Osteoblast (primary cell): ENCODE measurements at regions not wholly inside any gene's neighbourhood (a gene's known extent, or its start where the extent isn't known, plus 50 kb on each side); places are given as distances from the start of the nearest gene placed in this dataset.

ENCODE experiments used
- DNase-seq: peaks from one replicate; pipeline ENCODE4 v3.0.0; 2011; ENCODE audit warnings: low spot score, mixed read lengths; ENCODE audit not compliant: insufficient read length; ENCODE audit errors: missing footprints
- H2AFZ ChIP-seq: 2 replicates; pipeline ENCODE4 v1.6.0; 2011; ENCODE audit warnings: mild to moderate bottlenecking, low read length
- H3K27ac ChIP-seq: 2 replicates; pipeline ENCODE4 v1.5.1; 2011; ENCODE audit warnings: mild to moderate bottlenecking, low read depth, low read length, moderate library complexity
- H3K27me3 ChIP-seq: 2 replicates; pipeline ENCODE4 v1.6.0; 2012; ENCODE audit warnings: mild to moderate bottlenecking, control low read depth, inconsistent platforms, low read length, moderate library complexity; ENCODE audit not compliant: insufficient read depth
- H3K36me3 ChIP-seq: 2 replicates; pipeline ENCODE4 v1.5.1; 2011; ENCODE audit warnings: mild to moderate bottlenecking, low read length, control low read depth, moderate library complexity; ENCODE audit not compliant: insufficient read depth
- H3K4me1 ChIP-seq: 2 replicates; pipeline ENCODE4 v1.5.1; 2011; ENCODE audit warnings: mild to moderate bottlenecking, low read length, control low read depth, moderate library complexity; ENCODE audit not compliant: insufficient read depth
- H3K4me2 ChIP-seq: 2 replicates; pipeline ENCODE4 v1.6.0; 2011; ENCODE audit warnings: mild to moderate bottlenecking, low read length; ENCODE audit not compliant: insufficient read depth
- H3K4me3 ChIP-seq: fragments of 200-600 bp; sonication (generic); 3 replicates; pipeline ENCODE4 v1.5.1; 2012; ENCODE audit warnings: mild to moderate bottlenecking, low read length, inconsistent platforms; ENCODE audit not compliant: insufficient read depth
- H3K79me2 ChIP-seq: 2 replicates; pipeline ENCODE4 v1.6.0; 2012; ENCODE audit warnings: mild to moderate bottlenecking, low read length, control low read depth, inconsistent platforms; ENCODE audit not compliant: insufficient read depth
- H3K9me3 ChIP-seq: 2 replicates; pipeline ENCODE4 v1.5.1; 2011; ENCODE audit warnings: low read depth, low read length, control low read depth
- H4K20me1 ChIP-seq: 2 replicates; pipeline ENCODE4 v1.6.0; 2012; ENCODE audit warnings: mild to moderate bottlenecking, low read length, control low read depth; ENCODE audit not compliant: insufficient read depth
- CTCF ChIP-seq: IDR thresholded peaks from 2 replicates; pipeline ENCODE4 v1.5.1; 2011; ENCODE audit warnings: mild to moderate bottlenecking, low read depth, low read length, moderate library complexity; ENCODE audit errors: extremely low read depth

- Histone ChIP-seq H3K4me2 (no peak overlapping the region), H3K4me3 (no peak overlapping the region), H2AFZ (no peak overlapping the region), H3K36me3 (no peaks in the 10 kb centered on the region), H3K9me3 (no peaks in the 10 kb centered on the region), H3K27me3 (no peaks in the 10 kb centered on the region), H4K20me1 (no peaks in the 10 kb centered on the region), H3K4me1 (no peaks in the 10 kb centered on the region), H3K27ac (no peak overlapping the region), H3K79me2 (no peaks in the 10 kb centered on the region)
- no peak for DNase-seq
- no peak for TF ChIP-seq CTCF
Observed at GRCh38 chr14:48430805-48431204, 755.4 kb upstream of the MDGA2 start.

DNA sequence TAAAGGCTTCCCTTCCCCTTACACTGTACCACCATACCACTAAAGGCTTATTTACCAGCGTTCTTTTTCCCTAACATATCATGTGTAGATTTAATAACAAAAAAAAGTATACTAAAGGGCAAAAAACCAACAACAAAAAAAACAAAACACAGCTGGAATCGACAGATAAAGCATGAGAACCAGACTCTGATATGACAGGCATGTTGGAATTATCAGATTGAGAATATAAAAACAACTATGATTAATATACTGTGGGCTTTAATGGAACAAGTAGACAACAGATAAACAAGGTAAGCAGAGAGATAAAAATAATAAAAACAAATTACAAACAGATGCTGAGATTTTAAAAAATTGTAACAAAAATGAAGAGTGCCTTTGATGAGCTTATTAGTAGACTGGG is 754.1 kb upstream of the MDGA2 start:
- Histone ChIP-seq H3K79me2 (no peaks in the 10 kb centered on the region), H3K4me1 (no peaks in the 10 kb centered on the region), H3K27ac (no peak overlapping the region), H3K9me3 (no peaks in the 10 kb centered on the region), H3K27me3 (no peaks in the 10 kb centered on the region), H3K36me3 (no peaks in the 10 kb centered on the region), H3K4me3 (no peak overlapping the region), H2AFZ (no peak overlapping the region), H4K20me1 (no peaks in the 10 kb centered on the region), H3K4me2 (no peak overlapping the region)
- no peak for DNase-seq
- TF ChIP-seq CTCF, result no peak

DNA sequence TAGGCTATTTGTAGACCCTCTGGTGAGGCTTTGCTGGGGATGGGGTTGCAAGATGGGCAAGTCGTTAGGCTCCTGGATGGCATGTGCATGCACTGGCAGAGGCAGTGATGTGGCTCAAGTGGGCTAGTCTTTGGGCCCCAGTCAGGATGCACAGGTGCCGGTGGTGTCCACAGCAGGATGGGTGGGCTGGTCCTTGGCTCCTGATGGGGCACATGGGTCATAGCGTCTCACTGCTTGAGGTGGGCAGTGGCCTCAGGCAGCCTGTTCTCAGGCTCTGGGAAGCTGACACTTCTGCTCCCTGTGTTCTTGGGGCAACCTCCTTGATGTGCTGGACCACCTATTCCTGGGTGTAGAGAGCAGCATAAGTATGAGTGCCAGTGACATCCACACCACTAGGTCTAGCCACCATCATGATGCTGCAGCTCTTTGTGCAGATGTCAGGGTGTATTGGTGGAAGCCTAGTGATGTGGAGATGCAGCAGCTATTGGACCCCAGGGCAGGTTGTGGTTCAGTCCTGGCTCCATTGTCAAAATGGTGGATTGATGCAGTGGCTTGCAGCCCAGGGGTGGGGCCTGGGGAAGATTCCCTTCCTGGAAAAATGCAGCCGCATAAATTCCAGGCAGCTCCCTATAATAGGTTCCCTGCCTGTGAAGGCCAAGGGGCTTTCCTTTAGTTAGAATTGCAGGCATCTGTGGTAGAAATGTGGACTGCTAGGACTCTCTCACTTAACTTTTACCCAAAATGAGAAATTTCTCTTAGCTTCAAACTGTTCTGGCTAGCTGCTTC is 742.5 kb upstream of the MDGA2 start:
- H3K4me1 ChIP-seq, result no peaks in the 10 kb centered on the region
- H3K36me3 ChIP-seq, result no peaks in the 10 kb centered on the region
- H3K27me3 ChIP-seq, result no peaks in the 10 kb centered on the region
- H2AFZ ChIP-seq, result no peak overlapping the region
- no peaks in the 10 kb centered on the region for H4K20me1 ChIP-seq
- no peak overlapping the region for H3K4me2 ChIP-seq
- no peaks in the 10 kb centered on the region for H3K9me3 ChIP-seq
- no peak overlapping the region for H3K27ac ChIP-seq
- H3K79me2 ChIP-seq, result no peaks in the 10 kb centered on the region
- H3K4me3 ChIP-seq, result no peak overlapping the region
- no peak for DNase-seq
- no peak for TF ChIP-seq CTCF

GRCh38 chr14:48401321-48401720 is 725.9 kb upstream of the MDGA2 start:
- H4K20me1 ChIP-seq, result no peaks in the 10 kb centered on the region
- H3K27ac ChIP-seq, result no peak overlapping the region
- no peaks in the 10 kb centered on the region for H3K27me3 ChIP-seq
- H3K79me2 ChIP-seq, result no peaks in the 10 kb centered on the region
- H3K4me1 ChIP-seq, result no peaks in the 10 kb centered on the region
- no peak overlapping the region for H3K4me2 ChIP-seq
- TF ChIP-seq CTCF, result no peak
- no peak for DNase-seq
- H3K36me3 ChIP-seq, result no peaks in the 10 kb centered on the region
- H2AFZ ChIP-seq, result no peak overlapping the region
- no peak overlapping the region for H3K4me3 ChIP-seq
- H3K9me3 ChIP-seq, result no peaks in the 10 kb centered on the region
